ENCODE measurements at regions not wholly inside any gene's neighbourhood (a gene's known extent, or its start where the extent isn't known, plus 50 kb on each side); places are given as distances from the start of the nearest gene placed in this dataset.

DNA sequence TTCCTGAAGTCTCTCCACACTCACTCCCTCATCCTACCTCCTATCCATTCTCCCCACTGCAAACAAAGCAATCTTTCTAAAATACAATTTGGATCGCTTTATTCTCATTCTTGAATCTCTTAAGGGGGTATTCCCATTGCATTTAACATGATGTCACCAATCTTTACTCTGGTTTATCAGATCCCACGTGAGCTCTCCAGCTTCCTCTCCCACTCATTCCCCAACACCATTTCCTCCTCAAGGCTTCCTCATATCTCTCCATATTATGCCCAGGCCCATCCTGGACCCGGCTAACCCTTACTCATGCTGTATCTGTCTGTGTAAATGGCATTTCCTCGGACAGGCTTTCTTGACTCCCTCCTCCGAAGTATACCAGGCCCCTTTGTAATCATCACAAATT is 165.0 kb downstream of the CD47 start:
- no peak overlapping the region for H3K27ac Mint-ChIP-seq
- peaks cover 6% of the 10 kb centered on the region for H3K27me3 Mint-ChIP-seq (ENCODE audit: low read depth)
- no peak overlapping the region for H3K4me3 Mint-ChIP-seq

DNA sequence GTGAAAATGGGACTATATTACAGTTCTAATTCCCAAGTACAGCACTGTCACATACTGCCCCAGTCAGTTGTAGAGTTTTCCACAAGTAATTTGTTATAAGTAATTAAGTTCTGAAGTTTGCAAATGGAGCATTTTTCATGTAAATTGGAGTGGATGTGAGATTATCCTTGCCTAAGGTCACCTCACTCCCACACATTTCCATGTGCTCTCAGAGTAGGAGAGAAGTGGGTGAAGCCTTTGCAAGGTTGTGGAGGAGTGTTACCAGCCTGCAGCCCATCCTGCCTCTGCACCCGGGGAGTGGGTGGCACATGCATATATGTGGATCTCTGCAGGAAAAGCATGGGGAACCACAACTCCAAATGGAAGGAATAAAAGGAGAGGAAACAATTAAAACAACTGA is 169.8 kb downstream of the CD47 start:
- H3K27me3 Mint-ChIP-seq (ENCODE audit: low read depth): no peaks in the 10 kb centered on the region
- H3K9me3 Mint-ChIP-seq: peaks cover 4% of the 10 kb centered on the region
- H3K4me1 Mint-ChIP-seq: no peaks in the 10 kb centered on the region
- H3K27ac Mint-ChIP-seq: no peak overlapping the region
- H3K4me3 Mint-ChIP-seq: no peak overlapping the region
- H3K36me3 Mint-ChIP-seq (ENCODE audit: low read depth): no peaks in the 10 kb centered on the region
- TF ChIP-seq, protein P1, sequence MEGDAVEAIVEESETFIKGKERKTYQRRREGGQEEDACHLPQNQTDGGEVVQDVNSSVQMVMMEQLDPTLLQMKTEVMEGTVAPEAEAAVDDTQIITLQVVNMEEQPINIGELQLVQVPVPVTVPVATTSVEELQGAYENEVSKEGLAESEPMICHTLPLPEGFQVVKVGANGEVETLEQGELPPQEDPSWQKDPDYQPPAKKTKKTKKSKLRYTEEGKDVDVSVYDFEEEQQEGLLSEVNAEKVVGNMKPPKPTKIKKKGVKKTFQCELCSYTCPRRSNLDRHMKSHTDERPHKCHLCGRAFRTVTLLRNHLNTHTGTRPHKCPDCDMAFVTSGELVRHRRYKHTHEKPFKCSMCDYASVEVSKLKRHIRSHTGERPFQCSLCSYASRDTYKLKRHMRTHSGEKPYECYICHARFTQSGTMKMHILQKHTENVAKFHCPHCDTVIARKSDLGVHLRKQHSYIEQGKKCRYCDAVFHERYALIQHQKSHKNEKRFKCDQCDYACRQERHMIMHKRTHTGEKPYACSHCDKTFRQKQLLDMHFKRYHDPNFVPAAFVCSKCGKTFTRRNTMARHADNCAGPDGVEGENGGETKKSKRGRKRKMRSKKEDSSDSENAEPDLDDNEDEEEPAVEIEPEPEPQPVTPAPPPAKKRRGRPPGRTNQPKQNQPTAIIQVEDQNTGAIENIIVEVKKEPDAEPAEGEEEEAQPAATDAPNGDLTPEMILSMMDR (IDR thresholded peaks at IDR 0.05; ENCODE audit: unreplicated experiment in 3 of 3): no peak

More for the DNA sequence above, 165.0 kb downstream of the CD47 start:
- no peaks in the 10 kb centered on the region for H3K36me3 Mint-ChIP-seq (ENCODE audit: low read depth)
- TF ChIP-seq, protein P1 (IDR thresholded peaks at IDR 0.05; ENCODE audit: unreplicated experiment in 3 of 3): no peak
- H3K9me3 Mint-ChIP-seq: no peaks in the 10 kb centered on the region
- H3K4me1 Mint-ChIP-seq: peaks cover 12% of the 10 kb centered on the region

DNA sequence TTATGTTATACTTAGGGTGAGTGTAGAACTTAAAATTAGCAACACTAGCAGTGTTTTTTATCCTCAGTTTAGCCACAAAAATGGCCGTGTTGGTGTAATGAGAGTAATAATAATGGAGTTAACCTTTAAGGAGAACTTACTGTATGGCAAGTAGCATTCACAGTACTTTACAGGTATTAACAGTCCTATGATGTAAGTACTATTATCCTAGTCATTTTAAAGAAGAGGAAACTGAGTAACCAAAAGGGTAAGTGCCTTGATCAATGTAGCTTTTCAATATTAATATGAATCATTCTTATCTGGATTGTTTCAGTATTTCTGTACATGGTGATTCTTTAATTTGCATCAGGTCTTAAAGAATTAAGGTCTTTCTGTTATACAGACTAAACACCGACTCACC is 170.3 kb downstream of the CD47 start:
- Mint-ChIP-seq H3K27ac (no peak overlapping the region), H3K9me3 (peaks cover 4% of the 10 kb centered on the region), H3K4me3 (no peak overlapping the region), H3K36me3 (ENCODE audit: low read depth) (no peaks in the 10 kb centered on the region), H3K4me1 (no peaks in the 10 kb centered on the region), H3K27me3 (ENCODE audit: low read depth) (no peaks in the 10 kb centered on the region)
- TF ChIP-seq, protein P1 (IDR thresholded peaks at IDR 0.05; ENCODE audit: unreplicated experiment in 3 of 3): no peak

DNA sequence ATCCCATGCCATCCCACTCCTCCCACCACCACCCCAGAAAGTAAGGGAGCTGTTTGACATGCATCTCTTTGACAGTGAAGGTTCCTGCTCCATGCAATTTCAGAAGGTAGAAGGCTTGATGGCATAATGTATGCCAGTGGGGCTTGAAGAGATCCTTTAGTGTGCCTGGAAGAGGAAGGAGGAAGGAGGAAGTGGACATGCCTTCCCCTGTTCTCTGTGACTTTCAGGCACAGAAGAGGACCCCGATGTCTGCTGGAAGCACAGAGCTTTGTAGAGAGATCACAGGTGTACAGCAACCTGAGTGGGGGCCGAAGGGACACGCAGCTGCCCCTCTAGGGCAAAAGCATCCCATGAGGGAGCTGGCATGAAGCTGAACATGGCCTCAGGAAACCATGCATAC is 171.6 kb downstream of the CD47 start:
- no peaks in the 10 kb centered on the region for H3K27me3 Mint-ChIP-seq (ENCODE audit: low read depth)
- H3K4me3 Mint-ChIP-seq: no peak overlapping the region
- no peaks in the 10 kb centered on the region for H3K36me3 Mint-ChIP-seq (ENCODE audit: low read depth)
- H3K27ac Mint-ChIP-seq: no peak overlapping the region
- TF ChIP-seq, protein P1 (IDR thresholded peaks at IDR 0.05; ENCODE audit: unreplicated experiment in 3 of 3): no peak
- H3K9me3 Mint-ChIP-seq: peaks cover 4% of the 10 kb centered on the region
- no peaks in the 10 kb centered on the region for H3K4me1 Mint-ChIP-seq

DNA sequence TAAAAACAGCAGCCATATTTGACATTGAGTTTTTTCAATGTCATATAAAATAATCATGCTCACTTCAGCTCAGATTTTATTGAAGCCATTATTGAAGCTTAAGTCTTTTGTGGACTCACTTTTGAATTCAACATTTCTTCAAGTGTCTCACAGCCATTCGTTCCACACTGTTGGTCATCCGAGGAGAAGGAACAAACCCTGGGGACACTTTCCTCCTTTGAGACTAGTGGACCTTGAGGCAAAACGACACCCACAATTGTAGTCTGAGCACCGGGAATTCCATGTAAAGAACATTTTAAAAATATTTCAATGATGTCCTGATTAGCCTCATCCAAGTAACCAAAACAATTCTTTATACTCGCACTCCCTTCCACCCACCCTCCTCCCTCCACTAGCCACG is 174.7 kb downstream of the CD47 start:
- Mint-ChIP-seq H3K36me3 (ENCODE audit: low read depth) (no peaks in the 10 kb centered on the region), H3K4me3 (no peak overlapping the region), H3K27me3 (ENCODE audit: low read depth) (no peaks in the 10 kb centered on the region), H3K27ac (no peak overlapping the region), H3K9me3 (peaks cover 4% of the 10 kb centered on the region), H3K4me1 (no peaks in the 10 kb centered on the region)
- TF ChIP-seq, protein P1 (IDR thresholded peaks at IDR 0.05; ENCODE audit: unreplicated experiment in 3 of 3): no peak

DNA sequence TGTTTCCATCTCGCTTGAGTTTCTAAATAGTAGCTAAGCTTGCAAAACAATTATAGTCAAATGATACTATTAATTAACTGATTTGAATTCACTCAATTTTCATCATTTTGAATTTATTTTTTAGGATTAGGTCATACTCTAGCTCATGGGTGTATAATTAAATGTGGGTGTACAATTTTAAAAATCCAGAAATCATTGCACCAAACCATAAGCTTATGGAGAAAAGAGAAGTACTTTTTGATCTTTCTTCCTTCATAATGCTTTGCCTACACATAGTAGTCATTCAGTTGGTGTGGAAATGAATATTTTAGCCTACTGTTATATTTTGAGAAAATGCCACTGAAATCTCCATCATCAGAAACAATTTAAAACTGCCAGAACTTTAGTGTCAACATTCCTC is 175.1 kb downstream of the CD47 start:
- Mint-ChIP-seq H3K27me3 (ENCODE audit: low read depth) (no peaks in the 10 kb centered on the region), H3K27ac (no peak overlapping the region), H3K4me1 (no peaks in the 10 kb centered on the region), H3K9me3 (peaks cover 4% of the 10 kb centered on the region), H3K36me3 (ENCODE audit: low read depth) (no peaks in the 10 kb centered on the region), H3K4me3 (no peak overlapping the region)
- TF ChIP-seq, protein P1 (IDR thresholded peaks at IDR 0.05; ENCODE audit: unreplicated experiment in 3 of 3): no peak

Measured in nephron (organoid).